GM21528 (cell line): ENCODE measurements at regions not wholly inside any gene's neighbourhood (a gene's known extent, or its start where the extent isn't known, plus 50 kb on each side); places are given as distances from the start of the nearest gene placed in this dataset.

ENCODE experiments used
- ATAC-seq: cut with Tn5 transposase; IDR thresholded peaks from one replicate; pipeline ENCODE4 v1.9.1; 2021; ENCODE audit warnings: mild to moderate bottlenecking, moderate library complexity; ENCODE audit not compliant: unreplicated experiment, low FRiP score

- no peak for ATAC-seq
Measured at GRCh38 chr5:93279296-93279963, 301.6 kb downstream of the NR2F1-AS1 start.

- ATAC-seq, result no peak
Measured at GRCh38 chr5:93278896-93279295, 302.1 kb downstream of the NR2F1-AS1 start.

GRCh38 chr5:93277051-93277450 lies 304.0 kb downstream of the NR2F1-AS1 start:
- ATAC-seq, result no peak

GRCh38 chr5:93275376-93275775 lies 305.6 kb downstream of the NR2F1-AS1 start:
- no peak for ATAC-seq

DNA sequence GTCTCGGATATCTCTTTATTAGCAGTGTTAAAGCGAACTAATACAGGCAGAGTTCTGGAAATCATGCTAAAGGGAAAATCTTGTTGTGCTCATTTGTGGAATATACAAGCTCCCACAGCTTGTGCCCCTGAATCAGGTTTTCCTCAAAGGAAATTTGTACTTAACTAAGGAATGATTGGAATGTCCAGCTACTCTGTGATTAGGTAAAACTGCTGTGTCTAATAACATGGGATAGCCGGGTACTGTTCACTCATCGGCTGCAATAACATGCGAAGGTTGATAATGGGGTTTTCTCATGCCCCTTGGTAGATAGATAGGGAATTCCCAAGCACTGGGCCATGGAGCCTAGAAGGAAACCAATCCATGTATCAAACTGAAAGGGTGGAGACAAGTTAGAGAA lies 306.7 kb downstream of the NR2F1-AS1 start:
- no peak for ATAC-seq

DNA sequence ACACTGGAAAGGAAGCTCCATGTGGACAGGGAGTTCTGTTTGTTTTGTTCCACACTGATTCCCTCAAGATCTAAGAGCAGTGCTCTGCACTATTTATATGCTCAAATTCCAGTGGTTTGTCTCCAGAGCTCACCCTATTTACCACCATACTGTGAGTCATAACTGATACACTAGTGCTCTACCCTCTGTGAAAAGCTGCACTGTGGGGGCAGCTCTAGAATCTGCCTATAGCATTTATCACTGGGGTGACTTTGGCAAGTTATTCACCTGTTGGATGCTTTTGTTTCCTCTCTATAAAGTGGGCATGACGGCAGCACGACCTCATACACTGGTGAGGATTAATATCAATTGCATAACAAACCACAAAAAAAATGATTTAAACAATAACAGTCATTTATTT lies 307.8 kb downstream of the NR2F1-AS1 start:
- ATAC-seq, result no peak

GRCh38 chr5:93272108-93272507 lies 308.9 kb downstream of the NR2F1-AS1 start:
- ATAC-seq, result no peak

DNA sequence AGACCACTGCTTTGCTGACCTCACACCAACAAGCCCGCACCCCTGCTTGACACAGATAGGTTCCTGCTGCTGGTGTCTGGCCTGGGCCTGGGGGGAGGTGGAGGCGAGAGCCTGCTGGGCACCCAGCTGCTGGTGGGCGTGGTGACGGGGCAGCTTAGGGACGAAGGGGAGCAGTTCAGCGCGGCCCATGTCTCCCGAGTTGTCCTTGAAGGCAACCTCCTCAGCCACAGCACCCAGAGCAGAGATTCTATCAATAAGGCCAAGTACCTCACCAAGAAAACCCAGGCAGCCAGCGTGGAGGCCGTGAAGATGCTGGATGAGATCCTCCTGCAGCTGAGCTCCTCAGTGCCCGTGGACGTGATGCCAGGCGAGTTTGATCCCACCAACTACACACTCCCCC lies 313.3 kb downstream of the NR2F1-AS1 start:
- no peak for ATAC-seq

- ATAC-seq, result no peak
Measured at GRCh38 chr5:93267276-93267675, 313.7 kb downstream of the NR2F1-AS1 start.

GRCh38 chr5:93257616-93258015 lies 323.4 kb downstream of the NR2F1-AS1 start:
- ATAC-seq, result no peak

DNA sequence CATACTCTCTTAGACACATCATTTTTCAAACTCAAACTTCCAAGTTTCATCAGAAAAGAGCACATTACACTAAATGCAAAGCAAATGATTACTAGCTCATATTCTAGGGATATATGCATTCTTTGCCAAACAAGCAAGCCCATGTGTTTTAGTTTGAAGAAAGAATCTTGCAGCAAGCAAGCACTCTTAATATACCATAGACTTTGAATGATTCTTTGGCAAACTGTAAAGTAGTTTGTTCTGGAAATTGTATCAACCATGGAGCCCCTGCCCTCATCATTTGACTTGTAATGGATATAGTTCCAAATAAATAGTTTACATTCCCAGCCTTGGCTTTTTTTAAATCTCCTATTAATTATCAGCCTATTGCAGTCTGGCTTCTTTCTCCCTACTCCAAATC lies 325.2 kb downstream of the NR2F1-AS1 start:
- ATAC-seq, result no peak

- ATAC-seq, result no peak
Measured at GRCh38 chr5:93252165-93252564, 328.9 kb downstream of the NR2F1-AS1 start.

- ATAC-seq, result no peak
Measured at GRCh38 chr5:93251347-93251746, 329.7 kb downstream of the NR2F1-AS1 start.

GRCh38 chr5:93250424-93250823 lies 330.6 kb downstream of the NR2F1-AS1 start:
- no peak for ATAC-seq

- ATAC-seq, result no peak
Measured at GRCh38 chr5:93249651-93250289, 331.2 kb downstream of the NR2F1-AS1 start.

DNA sequence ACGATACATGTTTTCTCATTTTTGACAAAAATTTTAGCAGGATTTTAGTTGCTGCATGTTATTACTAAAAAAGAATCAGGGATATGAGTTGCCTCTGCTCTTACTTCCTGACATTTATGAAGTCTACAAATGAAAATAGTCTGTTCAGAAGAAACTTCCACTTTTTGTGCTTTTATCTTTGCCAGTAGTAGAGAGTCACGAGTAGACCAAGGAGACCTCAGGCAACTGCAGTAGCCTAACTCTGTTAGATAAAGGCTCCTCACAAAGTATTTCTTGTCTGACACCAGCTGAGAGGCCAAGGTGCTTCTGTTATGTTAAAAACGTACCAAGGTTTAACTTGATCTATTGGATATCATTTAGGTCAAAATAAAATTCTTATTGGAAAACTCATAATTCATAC lies 333.9 kb downstream of the NR2F1-AS1 start:
- no peak for ATAC-seq

GRCh38 chr5:93246090-93246855 lies 334.7 kb downstream of the NR2F1-AS1 start:
- no peak for ATAC-seq

DNA sequence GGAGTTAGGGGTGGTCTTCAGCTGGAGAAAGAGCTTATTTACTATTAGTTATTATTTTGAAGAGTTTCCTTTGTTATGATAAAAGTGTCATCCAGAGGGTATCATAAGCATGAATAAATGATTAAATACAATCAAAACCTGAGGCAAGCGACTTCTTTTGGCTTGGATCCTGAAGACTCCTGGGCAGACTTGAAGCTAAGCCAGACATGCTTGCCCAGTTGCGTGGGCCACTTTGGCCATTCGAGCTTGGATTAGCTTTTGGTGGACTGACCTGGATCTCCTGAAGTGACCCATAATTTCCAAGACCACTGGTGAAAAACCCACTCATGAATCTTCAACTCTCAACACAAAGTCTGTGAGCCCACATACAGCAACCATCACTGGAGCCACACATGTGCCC lies 335.8 kb downstream of the NR2F1-AS1 start:
- no peak for ATAC-seq

DNA sequence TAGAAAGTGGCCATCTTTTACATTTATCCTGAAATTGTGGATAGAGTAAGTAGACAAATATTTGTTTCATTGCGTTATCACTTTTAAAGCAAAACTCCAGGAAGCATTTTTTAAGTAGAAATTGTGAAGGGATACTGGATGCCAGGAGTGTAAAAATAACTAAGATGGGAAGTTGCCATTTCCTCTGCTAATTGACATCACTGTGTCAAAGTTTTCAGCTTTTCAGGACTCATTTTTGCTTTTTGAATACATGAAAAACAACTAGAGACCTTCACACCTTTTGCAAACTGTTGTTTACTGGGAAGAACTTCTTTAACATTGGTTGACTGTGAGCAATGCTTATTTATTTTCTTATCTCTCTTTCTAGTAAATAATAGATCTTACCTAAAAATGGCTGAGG lies 337.5 kb downstream of the NR2F1-AS1 start:
- no peak for ATAC-seq

GRCh38 chr5:93240228-93240834 lies 340.7 kb downstream of the NR2F1-AS1 start:
- ATAC-seq, result no peak

DNA sequence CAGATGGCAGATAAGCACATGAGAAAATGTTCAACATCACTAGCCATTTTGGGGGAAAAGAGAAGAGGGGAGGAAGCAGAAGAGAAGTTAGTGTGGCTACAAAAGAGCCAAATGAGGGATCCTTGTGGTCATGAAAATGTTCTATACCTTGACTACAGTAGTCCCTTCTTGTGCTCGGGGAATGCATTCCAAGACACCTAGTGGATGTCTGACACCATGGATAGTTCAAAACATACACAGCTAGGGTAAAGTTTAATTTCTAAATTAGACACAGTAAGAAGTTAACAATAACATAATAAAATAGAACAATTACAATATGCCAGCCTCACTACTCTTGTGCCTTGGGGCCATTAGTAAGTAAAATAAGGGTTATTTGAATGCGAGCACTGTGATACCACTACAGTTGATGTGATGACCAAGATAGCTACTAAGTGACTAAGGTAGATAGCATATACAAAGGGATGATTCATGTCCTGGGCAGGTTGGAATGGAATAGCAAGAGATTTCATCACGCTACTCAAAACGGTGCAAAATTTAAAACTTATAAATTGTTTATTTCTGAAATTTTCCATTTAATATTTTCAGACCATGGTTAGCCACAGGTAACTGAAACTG lies 344.1 kb downstream of the NR2F1-AS1 start:
- no peak for ATAC-seq
